Posterior cingulate gyrus (tissue), 11 donors: ENCODE measurements at regions not wholly inside any gene's neighbourhood (a gene's known extent, or its start where the extent isn't known, plus 50 kb on each side); places are given as distances from the start of the nearest gene placed in this dataset.
"Not testable (repeated sequence)": the region's sequence is repeated elsewhere in the genome, so short reads cannot be mapped to it uniquely, and the experiment has no call there.

ENCODE experiments used
- DNase-seq, 10 donors: peaks; one replicate each; pipeline versions ENCODE4 v3.0.0 to v3.0.0-alpha.2; 2020 to 2021; ENCODE audit warnings: mixed read lengths in 3 of 10
- intact Hi-C: fragments of 100-400 bp; cut with DNase I; formaldehyde crosslinking; loops from one replicate; pipeline ENCODE4 v1.15.1; 2023

DNA sequence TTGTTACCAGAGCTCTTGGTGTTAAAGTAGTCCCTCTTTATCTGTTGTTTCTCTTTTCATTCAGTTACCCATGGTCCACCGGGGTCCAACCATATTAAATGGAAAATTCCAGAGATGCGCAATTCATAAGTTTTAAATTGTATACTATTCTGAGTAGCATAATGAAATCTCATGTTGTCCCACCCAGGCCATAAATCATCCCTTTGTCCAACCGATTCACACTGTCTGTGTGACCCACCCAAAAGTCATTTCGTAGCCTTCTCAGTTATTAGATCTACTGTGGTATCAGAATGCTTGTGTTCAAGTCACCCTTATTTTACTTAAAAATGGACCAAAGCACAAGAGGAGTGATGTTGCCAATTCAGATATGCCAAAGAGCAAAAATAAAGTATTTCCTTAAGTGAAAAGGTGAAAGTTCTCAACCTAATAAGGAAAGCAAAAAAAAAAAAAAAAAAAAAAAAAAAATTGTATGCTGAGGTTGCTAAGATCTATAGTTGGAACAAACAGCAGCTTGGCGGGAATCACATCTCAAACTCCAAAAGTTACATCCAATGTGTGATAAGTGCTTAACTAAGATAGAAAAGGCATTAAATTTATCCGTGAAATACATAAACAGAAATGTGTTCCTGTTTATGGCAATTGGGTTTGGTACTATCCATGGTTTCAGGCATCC, 106.8 kb upstream of the GPBP1 start:
- intact Hi-C loops: no loop called here
- DNase-seq: no peak

DNA sequence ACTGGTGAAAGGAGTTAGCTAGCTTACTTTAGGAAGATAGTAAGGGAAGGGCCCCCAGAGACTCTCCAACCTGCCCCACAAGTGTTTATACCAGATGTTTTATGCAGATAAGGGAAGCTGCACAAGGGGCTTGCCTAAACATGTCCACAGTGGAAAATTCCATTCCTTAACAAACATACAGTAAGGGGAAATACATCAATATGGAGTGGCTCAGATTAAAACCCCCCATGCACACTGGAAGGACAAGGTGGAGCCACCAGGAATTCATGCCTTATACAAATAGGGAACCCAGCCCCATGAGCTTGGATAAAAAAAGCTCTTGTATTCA, 106.3 kb upstream of the GPBP1 start:
- intact Hi-C loops: no loop called here
- DNase-seq: no peak

DNA sequence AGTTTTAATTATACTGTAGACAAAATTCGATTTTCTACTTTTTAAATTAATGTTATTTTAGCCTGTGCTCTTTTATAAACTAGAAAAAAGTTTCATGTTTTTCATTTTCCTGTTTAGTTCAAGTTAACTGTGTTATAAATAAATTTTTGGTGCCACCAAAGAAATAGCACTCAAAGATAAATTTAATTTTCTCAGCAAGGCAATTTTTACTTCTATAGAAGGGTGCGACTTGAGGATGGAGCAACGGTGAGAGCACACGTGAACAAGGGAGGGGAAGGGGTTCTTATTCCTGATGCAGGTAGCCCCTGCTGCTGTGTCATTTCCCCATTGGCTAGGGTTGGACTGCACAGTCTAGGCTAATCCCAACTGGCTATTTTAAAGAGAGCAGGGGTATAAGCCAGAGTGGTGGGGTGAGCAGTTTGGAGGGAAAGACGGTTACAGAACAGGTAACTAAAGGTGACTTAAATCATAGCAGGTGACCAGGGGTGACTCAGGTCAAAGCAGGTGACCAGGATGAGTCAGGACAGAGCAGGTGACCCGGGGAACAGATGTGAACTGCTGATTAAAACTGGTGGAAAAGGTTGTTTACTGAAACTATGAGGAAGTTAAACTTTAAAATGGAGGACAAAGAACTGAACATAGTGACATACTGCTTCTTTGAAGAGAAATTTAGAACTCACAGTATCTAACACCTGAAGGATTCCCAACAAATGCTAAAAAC, 104.6 kb upstream of the GPBP1 start:
- intact Hi-C loops: no loop called here
- no peak for DNase-seq

DNA sequence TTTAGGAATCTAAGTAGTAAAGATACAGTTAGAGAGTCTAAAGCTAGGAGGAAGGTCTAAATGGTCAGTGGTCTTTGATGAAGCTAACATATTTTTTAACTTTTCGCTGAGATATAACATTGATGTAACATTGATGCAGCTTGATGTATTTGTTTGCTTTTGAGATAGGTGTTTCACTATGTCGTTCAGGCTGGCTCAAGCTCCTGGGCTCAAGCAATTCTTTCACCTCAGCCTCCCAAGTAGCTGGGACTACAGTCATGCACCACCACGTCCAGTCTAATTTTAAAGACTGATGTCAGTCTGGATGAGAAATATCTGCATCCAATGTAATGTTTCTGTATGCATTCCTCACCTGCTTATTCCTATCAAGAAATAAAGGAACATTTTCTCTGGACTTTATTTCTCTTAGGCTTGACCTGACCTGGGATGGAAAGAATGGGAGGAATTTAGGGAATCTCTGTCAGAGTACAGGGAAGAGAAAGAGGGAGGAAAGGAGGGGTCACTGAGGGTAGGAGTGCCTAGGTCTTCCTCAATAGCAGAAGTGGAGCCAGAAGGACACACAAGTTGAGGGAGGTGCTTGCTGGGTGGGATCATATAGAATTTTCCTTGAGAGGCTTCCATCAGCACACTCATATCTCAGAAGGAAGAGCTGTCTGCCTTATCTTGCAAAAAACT, 101.5 kb upstream of the GPBP1 start:
- DNase-seq: no peak
- intact Hi-C loops: no loop called here

DNA sequence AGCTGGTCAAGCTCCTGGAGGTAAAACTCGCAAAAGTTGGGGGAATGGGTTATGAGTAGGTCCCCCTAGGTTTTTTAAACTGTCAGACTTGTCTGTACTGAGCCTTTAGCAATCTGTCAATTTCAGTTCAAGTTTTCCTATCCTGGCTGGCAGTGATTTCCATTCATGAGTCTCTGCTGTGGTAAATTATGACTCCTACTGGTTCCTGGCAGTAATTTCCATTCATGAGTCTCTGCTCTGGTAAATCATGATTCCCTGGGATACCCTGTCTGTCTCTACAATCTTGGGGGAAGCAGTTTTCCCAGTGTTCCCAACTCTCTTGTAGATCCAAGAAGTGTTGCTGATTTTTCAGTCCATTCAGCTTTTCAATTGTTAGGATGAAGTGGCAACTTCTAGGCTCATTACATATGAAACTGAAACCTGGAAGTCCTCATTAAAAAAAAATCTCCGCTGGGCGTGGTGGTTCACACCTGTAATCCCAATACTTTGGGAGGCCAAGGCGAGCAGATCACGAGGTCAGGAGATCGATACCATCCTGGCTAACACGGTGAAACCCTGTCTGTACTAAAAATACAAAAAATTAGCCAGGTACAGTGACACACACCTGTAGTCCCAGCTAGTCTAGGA, 91.3 kb upstream of the GPBP1 start:
- intact Hi-C loops: no loop called here
- DNase-seq: no peak

DNA sequence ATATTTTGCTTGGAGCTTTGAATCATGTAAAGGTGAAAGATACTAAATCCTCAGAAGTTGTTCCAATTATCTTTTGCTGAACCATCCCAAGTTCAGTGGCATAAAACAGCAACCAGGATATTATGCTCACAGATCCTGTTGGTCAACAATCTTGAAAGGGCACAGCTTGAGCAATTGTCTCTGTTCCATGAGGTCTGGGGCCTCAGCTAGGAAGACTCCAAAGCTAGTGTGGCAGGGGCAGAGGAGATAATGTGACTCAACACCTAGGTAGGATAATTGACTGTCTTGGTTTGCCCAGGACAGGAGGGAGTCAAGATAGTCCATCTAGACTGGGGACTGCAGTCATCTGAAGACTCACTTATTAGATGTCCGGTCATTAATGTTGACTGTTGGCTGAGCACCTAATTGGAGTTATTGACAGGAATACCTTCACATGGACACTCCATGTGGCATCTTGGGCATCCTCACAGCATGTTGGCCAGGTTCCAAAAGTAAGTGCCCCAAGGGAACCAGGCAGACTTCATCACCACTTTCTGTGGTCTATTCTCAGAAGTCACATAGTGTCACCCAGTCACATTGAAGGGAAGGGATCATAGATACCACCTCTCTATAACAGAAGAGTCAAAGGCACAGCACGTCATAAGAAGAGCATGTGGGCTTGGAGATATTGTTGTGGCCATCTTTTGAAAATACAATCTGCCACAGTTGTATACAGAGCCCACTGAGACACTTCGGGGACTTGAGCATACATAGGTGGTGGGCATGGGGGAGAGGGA, 88.4 kb upstream of the GPBP1 start:
- intact Hi-C loops: no loop called here
- DNase-seq: no peak

DNA sequence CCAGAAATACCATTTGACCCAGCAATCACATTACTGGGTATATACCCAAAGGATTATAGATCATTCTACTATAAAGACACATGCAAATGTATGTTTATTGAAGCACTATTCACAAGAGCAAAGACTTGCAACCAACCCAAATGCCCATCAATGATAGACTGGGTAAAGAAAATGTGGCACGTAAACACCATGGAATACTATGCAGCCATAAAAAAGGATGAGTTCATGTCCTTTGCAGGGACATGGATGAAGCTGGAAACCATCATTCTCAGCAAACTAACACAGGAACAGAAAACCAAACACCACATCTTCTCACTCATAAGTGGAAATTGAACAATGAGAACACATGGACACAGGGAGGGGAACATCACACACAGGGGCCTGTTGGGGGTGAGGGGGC, 85.9 kb upstream of the GPBP1 start:
- DNase-seq, intact Hi-C loops: not testable (repeated sequence)

DNA sequence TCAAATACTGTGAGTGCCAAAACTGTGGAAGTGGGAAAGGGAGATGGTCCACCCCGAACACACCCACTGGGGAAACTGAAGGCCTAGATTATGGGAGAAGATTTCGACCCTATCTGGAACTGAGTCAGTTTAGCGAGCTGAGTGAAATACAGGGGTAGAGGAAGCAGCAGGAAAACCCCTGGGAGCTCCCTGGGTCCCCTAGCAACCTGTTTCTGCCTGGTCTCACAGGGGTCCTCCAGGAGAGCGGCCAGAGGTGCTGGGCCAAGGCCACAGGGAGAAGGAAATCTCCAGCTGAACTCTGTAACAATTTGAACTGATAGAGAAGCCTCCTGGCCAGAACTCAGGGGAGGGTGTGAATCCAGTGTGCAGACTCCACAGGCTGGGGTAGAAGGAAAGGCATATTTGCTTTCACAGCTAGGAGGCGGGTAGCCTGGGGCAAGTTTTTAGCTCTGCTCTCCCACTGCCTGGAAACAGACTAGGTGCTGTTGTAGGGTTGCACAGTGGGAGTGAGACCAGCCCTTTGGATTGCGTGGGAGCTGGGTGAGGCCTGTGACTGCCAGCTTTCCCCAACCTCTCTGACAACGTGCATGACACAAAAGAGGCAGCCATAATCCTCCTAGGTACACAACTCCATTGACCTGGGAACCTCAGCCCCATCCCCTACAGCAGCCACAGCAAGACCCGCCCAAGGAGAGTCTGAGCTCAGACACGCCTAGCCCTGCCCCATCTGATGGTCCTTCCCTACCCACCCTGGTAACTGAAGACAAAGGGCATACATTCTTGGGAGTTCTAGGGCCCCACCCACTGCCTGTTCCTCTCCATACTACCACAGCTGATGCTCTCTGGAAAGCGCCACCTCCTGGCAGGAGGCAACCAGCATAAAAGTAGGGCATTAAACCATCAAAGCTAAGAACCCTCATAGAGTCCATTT, 78.8 kb upstream of the GPBP1 start:
- intact Hi-C loops: no loop called here
- DNase-seq: no peak

DNA sequence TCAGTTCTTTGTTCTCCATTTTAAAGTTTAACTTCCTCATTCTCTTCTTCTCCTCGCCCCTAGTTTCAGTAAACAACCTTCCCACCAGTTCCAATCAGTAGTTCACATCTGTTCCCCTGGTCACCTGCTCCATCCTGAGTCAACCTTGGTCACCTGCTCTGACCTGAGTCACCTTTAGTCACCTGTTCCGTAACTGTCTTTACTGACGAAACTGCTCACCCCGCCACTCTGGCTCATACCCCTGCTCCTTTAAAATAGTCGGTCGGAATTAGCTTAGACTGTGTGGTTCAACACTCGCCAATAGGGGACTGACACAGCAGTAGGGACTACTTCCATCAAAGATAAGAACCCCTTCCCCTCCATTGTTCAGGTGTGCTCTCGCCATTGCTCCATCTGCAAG, 76.3 kb upstream of the GPBP1 start:
- DNase-seq: no peak
- intact Hi-C loops: no loop called here

DNA sequence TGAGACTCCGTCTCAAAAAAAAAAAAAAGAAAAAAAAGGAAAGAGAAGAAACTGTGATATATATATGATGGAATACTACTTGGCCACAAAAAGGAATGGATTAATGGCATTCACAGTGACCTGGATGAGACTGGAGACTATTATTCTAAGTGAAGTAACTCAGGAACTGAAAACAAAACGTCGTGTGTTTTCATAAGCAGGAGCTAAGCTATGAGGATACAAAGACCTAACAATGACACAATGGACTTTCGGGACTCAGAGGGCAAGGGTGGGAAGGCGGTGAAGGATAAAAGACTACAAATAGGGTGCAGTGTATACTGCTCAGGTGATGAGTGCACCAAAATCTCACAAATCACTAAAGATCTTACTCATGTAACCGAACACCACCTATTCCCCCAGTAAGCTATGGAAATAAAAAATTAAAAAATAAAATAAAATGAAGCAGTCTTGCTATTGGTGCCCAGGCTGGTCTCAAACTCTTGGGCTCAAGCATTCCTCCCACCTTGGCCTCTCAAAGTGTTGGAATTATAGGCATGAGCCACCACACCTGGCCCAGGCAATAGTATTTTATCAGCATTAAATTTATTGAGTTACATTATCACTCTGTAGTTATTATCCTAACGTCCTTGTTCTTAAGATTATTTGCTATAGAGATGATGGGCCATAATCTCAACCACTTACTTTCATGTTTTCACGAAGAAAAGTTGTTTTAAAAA, 71.5 kb upstream of the GPBP1 start:
- no peak for DNase-seq
- intact Hi-C loops: no loop called here

DNA sequence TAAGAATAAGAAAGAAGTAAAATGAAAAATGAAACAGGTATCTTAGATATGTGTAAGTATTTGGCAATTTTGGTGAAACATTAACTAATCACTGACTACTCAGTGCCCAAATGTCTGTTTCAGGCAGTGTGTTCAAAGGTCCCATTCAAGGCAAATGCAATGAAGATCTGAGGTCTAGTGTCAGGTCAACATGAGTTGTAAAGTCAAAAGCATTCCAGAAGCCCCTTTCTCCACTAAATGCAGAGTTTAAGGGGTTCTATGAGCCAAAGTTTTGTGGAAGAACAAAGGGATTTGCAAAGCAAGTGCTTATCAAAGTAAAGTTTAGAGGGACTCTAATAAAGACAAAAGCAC, 71.0 kb upstream of the GPBP1 start:
- DNase-seq: no peak
- intact Hi-C loops: no loop called here

DNA sequence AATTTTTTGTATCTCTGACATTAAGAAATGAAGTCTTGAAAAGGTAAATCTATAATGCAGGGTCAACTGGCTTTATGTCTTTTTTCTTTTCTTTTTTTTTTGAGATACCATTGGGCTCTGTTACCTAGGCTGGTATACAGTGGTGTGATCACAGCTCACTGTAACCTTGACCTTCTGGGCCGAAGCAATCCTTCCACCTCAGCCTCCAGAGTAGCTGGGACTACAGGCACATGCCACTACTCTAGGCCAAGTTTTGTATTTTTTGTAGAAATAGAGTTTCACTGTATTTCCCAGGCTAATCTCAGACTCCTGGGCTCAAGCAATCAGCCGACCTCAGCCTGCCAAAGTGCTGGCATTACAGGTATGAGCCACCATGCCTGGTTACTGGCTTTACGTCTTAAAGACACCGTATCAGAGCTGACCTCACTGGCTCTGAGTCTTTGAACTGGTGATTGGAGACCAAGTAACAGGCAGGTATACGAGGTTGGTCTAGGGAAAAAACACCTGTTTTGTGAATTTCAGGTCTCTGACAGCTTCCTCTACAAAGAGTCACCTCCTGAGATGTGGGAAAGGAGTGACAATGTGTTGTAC, 70.4 kb upstream of the GPBP1 start:
- intact Hi-C loops: no loop called here
- DNase-seq: no peak

DNA sequence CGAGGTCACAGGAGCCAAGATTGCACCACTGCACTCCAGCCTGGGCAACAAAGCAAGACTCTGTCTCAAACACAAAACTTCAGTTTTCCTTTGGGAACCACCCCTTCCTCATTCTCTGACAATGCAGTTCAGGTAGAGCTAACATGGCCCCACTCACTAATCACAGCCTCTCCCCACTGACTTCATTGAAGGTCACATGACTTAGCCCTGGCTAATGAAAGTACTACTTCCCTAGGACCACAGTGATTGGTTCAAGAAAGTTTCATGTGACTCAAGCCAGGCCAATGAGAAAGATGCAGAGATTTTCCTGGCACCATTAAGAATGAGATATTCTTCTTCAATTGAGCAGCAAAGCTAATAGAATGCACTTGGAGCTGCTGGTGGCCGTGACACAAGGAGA, 67.2 kb upstream of the GPBP1 start:
- intact Hi-C loops: no loop called here
- no peak for DNase-seq

DNA sequence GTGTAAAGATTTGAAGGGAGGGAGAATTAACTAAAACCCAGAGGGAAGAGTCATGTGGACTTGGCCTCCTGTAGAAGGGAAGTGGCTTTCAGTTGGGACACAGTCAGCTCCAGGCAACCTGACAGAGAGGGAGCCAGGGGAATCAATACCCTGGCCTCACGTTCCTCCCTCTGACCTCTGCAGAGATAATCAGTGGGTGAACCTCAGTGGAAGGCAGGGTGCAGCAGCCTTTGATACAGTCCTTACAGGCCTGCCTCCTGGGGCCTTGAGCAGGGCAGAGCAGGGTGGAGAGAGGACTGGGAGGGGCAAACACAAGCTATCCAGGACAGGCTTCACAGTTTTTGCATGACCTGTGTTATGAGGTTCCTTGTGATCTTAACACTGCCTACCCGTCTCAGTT, 61.9 kb upstream of the GPBP1 start:
- no peak for DNase-seq
- intact Hi-C loops: no loop called here

DNA sequence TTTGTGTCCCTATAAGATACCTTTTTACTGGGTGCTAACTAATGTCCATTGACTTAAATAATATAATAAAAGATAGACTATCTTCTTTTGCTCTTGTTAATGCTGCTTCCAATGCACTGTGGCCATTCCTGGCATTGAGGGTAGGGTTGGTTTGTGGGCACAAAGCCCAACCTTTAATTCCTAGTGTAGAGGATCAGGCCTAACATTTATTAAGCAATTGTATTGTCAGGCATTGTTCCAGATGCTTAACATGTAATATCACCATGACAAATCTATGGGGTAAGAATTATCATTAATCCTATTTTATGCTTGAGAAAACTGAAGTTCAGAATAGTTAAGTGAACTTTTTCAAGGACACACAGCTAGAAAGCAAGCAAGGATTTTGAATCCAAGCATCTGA, 60.4 kb upstream of the GPBP1 start:
- intact Hi-C loops: no loop called here

DNA sequence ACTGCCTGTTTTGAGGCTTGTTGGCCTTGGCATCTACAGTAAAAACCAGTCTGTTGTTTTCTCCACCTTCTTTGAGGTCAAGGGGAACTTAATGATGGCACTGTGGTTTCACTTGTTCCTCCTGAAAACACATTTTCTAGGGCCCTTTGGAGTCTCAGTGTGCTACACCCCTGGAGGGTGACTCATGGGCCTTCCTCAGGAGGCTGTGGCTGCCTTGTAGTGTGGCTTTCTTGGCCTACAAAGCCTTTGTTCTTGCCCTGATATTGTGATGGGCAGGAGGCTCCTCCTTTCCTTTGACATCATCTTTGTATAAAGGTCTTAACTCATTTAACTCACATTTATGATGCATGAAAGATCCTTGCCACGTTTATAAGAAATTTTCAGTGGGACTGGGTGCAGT, 56.3 kb upstream of the GPBP1 start:
- DNase-seq: no peak
- intact Hi-C loops: no loop called here

More for the DNA sequence above, 60.4 kb upstream of the GPBP1 start:
- no peak for DNase-seq

DNA sequence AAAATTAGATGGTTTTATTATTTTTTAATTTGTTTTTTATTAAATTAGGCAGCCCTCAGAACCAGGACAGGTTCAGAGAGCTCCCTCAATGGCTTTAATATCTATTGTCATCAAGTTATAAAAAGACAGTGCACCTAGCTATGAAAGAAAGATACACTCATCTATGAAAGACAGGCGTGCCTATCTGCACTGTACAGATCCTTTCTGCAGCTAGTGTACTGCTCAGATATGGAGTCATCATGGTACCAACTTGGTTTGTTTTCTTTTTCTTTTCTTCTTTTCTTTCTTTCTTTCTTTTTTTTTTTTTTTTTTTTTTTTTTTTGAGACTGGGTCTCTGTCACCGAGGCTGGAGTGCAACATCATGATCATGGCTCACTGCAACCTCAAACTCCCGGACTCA, 54.8 kb upstream of the GPBP1 start:
- intact Hi-C loops: no loop called here
- DNase-seq: no peak

DNA sequence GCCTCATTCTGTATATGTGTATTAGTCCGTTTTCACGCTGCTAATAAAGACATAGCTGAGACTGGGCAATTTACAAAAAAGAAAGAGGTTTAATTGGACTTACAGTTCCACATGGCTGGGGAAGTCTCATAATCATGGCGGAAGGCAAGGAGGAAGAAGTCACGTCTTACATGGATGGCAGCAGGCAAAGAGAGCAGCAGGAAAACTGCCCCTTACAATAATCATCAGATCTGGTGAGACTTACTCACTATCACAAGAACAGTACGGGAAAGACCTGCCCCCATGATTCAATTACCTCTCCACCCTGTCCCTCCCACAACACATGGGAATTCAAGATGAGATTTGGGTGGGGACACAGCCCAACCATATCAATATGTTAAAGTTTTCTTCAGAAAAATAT, 49.8 kb upstream of the GPBP1 start:
- DNase-seq: no peak
- intact Hi-C loops: no loop called here
